ENCODE measurements at regions not wholly inside any gene's neighbourhood (a gene's known extent, or its start where the extent isn't known, plus 50 kb on each side); places are given as distances from the start of the nearest gene placed in this dataset.
A peak's percentile ranks its signal among the peaks of the same experiment; 100 is the strongest.

- peak; percentile 42 for TF ChIP-seq CTCF (conservative IDR thresholded peaks at IDR 0.05)
- no peak for TF ChIP-seq ZFX (IDR thresholded peaks at IDR 0.05)
Observed at GRCh38 chr20:8082025-8082424, 50.0 kb upstream of the PLCB1 start.
